GM18517 (cell line): ENCODE measurements at regions not wholly inside any gene's neighbourhood (a gene's known extent, or its start where the extent isn't known, plus 50 kb on each side); places are given as distances from the start of the nearest gene placed in this dataset.
"Not testable (repeated sequence)": the region's sequence is repeated elsewhere in the genome, so short reads cannot be mapped to it uniquely, and the experiment has no call there.

Experiments used
- ATAC-seq: cut with Tn5 transposase; IDR thresholded peaks from one replicate; pipeline ENCODE4 v1.9.1; 2021; ENCODE audit warnings: mild to moderate bottlenecking, moderate library complexity; ENCODE audit not compliant: unreplicated experiment

DNA sequence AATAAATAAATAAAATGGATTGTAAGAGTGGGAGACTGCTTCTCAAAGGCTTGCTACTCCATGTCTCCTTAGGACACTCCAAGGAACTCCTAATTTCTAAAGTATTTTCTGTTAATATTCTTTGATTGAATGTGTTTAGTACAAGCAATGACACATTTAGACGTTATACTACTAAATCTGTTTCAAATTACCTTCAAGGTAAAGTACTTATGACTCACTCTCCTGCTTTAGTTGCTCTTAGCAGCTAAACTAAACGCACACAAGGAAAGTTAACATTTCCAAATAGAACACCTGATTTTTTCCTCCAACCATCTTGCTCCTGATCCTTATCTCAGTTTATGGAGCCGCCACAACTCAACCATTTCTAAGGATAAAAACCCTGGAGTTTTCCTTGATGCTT lies 969.8 kb upstream of the ADGRL4 start:
- no peak for ATAC-seq

DNA sequence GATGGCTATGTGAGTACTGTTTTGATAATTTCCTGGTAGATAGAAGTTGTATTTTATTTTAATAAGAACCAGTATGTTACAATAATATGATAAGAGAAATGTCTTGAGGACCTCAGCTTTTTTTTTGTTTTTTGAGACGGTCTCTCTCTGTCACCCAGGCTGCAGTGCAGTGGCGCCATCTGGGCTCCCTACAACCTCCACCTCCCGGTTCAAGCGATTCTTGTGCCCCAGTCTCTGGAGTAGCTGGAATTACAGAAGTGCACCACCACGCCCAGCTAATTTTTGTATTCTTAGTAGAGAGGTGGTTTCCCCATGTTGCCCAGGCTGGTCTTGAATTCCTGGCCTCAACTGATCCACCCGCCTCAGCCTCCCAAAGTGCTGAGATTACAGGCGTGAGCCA lies 968.1 kb upstream of the ADGRL4 start:
- ATAC-seq: no peak

DNA sequence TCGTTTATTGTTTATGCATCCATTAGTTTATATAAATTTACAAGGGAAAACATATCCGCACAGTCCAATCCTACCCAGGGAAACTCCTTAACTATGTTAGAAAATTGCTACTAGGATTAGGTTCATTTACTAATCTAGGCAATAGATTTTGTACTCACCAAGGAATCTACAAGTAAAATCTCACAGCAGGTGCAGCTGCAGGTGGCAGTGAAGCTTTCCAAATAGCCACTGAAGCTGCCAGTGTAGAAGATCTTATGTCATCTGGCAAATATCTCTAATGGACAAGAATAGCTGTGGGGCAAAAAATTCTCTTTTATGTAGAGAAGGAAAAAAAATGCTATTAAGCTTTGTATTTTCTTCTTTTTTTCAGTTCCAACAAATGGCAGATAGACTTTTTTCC lies 963.4 kb upstream of the ADGRL4 start:
- no peak for ATAC-seq

DNA sequence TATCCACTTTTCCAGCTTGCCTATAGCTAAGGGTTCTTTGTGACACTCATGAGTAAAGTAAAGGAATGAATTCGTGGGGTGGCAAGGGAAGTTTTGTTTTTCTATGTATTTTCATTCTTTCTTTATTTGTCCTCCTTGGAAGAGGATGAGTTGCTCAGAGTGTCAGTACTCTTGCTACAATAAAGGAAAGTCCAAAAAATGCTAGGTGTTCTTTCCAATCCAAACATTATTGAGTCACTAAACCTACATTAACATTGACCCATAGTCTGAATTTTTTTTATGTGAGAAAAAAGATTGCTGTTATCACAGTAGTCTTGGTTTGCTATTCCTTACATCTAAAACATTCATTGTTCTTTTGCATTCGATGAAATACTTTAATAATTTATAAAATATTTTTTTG lies 959.9 kb upstream of the ADGRL4 start:
- no peak for ATAC-seq

DNA sequence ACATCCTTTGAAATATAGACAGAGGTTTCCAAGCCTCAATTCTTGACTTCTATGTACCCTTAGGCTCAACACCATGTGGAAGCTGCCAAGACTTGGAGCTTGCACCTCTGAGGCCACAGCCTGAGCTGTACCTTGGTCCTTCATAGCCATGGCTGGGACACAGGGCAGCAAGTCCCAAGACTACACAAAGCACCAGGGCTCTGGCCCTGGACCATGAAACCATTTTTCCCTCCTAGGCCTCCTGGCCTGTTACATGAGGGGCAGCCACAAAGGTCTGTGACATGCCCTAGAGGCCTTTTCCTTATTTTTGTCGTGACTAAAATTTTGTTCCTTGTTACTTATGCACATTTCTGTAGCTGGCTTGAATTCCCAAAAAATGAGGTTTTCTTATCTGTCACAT lies 953.1 kb upstream of the ADGRL4 start:
- no peak for ATAC-seq

DNA sequence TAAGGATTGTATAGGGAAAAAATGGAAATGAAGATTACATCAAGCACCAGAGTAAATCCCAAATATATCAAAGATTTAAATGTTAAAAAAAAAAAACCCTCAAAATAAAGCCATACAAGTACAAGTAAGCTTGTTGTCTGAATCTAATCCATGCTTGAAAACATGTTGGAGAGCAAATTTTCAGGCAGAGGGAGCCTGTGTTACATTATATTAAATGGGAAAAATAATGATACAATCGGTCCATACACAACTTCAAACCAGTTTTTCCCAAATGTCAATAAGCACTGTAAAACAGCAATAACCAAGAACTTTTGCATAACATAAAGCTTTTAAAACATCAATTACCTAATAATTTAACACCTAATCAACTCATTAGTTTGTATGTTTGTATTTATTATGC lies 949.4 kb upstream of the ADGRL4 start:
- ATAC-seq: no peak

DNA sequence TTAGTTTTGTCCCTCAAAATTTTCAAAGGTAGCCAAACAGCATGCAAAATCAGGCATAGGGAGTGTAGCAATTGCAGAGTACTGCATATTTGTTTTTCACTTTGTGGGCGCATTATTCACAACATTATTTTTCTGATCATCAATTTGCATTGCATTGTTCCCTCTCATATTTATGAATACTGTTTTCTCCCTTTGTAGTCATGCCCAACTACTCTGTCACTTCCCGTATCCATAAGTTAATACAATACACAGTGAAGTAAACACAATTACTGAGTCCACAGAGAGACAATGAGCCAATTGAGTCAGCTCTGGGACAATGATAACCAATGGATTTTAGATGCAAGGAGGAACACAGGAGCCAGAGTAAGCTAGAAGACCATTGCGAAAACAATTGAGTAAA lies 944.0 kb upstream of the ADGRL4 start:
- ATAC-seq: no peak

DNA sequence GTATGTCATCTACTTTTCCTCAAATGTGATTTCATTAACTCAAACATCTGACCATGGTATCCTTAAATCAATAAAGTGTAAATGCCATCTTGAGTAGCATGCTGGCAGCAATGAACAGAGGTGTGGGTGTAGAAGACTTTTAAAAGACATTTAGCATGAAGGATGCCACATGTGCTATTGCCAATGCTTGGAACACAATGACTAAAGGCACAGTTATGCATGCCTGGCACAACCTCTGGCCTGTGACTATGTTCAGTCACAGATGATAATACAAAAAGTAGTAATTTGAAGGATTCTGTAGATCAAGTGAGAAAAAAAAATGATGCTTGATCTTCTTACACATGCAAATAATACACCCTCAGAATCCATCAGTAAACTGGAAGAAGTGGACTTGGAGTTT lies 938.9 kb upstream of the ADGRL4 start:
- ATAC-seq: no peak

DNA sequence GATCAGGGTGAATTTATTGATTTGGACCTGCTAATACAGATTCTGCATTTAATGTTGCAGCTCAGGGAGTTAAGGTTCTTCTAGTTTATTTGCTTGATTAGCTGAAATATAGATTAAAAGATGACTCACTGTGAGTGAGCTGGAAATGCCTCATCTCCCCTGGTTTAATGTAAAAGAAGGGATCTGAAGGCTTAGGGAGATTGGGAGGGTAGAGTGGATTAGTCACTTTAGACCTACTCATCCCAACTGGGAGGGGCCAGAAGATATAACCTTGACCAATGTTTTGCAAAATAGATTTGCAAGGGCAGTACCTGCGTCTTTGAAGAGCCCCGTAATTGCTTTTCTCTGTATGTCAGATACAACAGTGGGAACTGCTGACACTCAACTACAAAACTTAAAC lies 922.8 kb upstream of the ADGRL4 start:
- no peak for ATAC-seq

DNA sequence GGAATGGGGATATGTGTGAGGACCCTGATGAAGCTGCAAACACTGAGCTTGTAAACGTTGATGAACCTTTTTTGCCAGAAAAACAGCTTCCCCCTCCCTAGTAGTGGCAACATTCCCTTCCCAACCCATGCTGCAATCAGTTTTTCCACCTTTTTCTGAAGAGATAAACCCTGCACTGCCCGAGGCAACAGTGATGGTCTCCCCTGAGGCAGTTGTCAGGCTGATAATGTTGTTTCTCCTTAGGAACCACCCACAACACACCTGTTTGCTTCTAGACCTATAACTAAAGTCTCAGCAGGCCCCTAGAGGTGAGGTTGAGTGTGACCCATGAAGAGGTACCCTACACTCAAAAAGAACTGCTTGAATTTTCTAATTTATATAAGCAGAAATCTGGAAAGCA lies 922.4 kb upstream of the ADGRL4 start:
- ATAC-seq: no peak

DNA sequence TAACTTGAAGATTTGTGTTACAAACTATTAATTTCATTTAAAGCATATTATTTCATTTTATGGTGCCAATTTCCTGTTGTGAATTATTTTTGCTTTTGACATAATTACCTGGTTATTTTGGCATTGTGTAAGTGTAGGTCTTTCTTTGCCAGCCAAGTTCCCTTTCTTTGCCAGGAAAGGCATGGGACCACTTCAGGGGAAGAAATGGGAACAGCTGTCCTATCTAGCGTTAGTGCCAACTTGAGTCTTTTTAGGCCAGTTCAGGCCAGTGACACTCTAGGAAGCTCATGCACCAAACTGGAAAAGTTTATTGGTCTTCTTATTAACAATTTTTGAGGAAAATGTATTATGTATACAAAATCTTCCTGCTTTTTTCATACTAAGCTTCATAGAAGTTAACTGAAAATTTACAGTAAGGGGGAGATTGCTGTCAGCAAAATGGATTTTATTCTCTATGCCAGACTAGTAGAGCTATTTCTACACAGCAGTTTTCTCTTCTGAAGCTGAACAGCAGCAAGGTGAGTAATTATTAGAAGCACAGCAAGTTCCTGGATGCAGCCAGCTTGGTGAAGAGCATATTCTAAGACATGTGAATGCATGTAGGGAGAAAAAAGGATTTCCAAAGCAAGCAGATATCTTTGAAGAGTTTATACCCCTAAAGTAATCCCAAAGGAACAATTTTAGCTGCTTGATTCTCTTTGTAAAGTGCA lies 914.6 kb upstream of the ADGRL4 start:
- no peak for ATAC-seq

DNA sequence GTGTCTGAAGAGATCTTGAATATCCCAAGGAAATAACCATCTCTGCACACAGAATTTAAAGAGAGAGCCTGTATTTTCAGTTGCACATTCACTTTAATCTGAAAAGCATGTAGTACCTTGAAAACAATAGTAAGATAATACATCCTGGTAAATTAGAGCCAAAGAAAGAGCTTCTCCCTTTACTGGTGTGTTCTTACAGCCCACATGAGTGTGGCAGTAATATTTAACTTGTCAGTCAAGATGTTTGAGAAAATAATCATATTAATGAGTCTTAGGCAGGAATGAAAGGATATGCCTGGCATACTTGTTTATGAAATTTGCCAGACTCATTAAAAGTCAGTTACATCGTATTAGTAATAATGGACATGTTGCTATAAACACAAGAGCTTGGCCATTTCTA lies 908.4 kb upstream of the ADGRL4 start:
- ATAC-seq: no peak

DNA sequence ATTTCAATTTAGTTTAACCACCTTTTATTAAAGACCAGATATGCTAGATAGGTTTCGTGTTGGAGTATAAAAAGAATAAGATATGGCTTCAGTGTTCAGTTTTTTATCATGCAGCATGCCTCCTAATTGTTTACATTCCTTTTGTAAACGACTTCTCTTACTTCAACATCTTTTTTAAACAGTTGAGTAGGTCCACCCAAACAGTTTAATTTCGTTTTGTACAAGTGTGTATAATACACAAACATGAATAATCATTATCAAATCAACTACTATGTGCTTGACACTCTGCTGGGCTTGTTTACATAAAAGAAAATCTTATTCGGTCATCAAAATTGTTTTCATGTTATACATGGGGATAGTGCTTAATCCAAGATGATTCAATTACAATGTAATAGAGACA lies 906.3 kb upstream of the ADGRL4 start:
- ATAC-seq: no peak

DNA sequence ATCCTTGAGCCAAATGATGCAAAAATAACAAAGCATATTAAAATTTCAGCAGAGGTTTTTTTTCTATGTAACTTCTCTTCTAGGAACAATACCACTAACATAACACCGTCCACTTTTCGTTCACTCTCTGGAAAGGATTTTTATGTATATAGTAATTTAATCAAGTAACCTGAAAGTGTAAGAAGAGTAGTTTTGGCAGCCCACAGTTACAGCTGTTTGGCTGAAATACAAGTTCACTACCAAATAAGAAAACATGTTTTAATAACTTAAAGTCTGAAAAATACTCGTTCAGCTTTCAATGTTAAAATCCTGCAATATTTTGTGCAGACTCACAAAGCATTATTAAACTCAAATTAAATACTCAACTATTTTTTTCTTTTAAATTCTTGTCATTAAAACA lies 896.8 kb upstream of the ADGRL4 start:
- no peak for ATAC-seq

DNA sequence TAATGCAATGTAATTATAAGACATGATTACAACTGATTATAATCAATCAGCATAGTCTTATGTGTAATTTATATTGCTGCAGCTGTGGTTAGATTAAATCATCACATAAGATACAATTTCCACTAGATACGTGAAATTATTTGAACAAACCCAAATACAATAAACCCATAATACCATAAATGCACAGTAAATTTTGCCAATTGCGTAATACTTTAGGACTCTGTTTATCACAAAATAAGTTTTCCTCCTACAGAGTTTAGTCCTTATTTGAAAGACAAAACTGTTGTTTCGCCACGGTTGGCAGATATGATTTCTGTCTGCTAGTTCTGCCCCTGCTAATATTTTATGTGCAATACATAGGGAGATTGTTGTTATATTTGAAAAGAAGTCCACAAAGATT lies 895.9 kb upstream of the ADGRL4 start:
- no peak for ATAC-seq

DNA sequence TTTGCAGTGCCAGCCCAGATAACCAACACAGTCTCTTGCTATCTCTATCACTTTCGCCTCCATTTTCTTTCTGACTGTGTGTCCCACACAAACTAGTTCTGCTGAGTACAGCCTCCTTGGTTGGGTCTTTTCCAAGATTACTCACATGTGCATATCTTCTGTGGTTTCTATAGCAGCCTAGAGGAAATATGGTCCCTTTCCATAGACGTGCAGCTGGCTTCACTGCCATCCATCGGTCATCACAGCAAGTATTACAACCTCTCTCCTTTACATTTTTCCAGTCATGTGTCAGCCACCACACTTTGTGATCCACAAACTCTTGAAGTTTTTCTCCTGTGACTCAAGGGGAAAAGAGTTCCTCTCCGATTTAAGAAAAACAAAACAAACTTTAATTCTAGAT lies 893.4 kb upstream of the ADGRL4 start:
- no peak for ATAC-seq

DNA sequence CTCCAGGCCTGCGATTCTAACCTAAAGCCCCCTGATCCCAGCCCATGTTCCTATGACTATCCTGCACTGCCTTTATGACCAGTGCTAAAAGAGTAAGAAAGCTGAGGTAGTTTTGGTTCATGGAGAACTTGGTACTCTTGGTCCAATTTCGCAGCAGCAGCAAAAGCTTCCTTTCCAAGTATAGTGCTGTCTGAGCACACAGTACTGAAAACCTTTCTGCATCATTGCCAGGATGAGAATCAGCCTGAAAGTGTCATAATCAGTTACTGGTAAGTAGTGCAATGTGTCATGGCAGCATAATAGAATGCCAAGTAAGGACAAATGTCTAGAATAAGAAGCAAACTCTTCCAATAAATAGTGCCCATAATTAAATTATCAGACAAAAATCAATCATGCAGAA lies 889.6 kb upstream of the ADGRL4 start:
- no peak for ATAC-seq

DNA sequence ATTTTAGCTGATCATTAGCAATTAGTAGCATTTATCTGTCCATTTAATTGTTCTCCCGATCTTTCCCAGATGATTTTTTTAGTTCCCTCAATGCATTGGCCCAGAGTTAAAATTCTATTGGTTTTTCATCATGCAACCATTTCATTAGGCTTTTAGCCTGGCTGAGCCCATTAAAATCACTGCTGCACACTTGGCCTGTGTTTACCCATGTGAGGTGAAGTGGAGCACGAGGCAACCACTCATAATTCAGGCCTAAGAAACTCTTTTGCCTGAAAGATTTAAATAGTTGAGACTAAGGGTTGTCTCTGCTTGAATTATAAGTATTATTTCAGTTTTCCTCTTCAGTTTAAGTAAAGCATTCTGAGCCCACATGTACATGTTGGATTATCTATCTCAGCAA lies 889.0 kb upstream of the ADGRL4 start:
- no peak for ATAC-seq

DNA sequence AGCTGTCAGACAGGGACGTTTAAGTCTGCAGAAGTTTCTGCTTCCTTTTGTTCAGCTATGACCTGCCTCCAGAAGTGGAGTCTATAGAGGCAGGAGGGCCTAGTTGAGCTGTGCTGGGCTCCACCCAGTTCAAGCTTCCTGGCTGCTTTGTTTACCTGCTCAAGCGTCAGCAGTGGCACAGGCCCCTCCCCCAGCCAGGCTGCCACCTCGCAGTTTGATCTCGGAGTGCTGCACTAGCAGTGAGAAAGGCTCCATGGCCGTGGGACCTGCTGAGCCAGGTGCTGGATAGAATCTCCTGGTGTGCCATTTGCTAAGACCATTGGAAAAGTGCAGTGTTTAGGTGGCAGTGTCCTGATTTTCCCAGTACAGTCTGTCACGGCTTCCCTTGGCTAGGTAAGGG lies 887.6 kb upstream of the ADGRL4 start:
- ATAC-seq: not testable (repeated sequence)

DNA sequence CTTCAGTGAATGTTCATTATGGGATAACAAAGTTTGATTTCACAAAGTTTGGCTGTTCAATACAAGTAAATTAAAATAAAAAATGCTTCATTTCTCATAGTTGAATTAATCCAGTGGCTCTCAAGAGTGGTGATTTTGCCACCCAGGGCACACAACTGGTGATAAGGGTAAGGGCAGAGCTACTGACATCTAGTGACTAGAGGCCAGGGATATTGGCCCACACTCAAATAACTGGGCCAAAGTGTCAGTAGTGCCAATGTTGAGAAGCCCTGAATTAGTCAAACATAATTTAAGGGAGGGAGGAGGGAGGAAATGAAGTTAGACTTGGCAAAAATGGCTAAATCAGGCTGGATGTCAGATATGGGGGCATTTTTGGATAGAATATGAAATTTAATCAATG lies 880.5 kb upstream of the ADGRL4 start:
- no peak for ATAC-seq

DNA sequence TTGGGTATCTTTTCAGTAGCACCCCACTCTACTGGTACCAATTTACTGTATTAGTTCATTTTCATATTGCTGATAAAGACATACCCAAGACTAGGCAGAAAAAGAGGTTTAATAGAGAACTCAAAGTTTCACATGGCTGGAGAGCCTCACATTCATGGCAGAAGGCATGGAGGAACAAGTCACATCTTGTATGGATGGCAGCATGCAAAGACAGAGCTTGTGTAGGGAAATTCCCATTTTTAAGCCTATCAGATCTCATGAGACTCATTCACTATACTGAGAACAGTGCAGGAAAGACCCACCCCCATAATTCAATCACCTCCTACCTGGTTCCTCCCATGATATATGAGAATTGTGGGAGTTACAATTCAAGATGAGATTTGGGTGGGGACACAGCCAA lies 878.6 kb upstream of the ADGRL4 start:
- no peak for ATAC-seq

DNA sequence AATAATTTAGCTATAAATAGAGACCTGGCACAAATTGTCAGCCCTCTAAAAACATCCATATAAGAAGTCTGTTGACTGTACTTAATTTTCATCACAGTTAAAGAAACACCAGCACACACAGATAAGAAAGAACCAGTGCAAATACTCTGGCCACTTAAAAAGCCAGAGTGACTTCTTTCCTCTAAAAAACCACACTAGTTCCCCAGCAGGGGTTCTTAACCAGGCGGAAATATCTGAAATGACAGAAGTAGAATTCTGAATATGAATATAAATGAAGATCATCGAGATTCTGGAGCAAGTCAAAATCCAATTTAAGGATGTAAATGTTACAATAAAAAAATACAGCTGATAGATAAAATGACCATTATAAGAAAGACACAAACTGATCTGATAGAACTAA lies 870.6 kb upstream of the ADGRL4 start:
- ATAC-seq: no peak

DNA sequence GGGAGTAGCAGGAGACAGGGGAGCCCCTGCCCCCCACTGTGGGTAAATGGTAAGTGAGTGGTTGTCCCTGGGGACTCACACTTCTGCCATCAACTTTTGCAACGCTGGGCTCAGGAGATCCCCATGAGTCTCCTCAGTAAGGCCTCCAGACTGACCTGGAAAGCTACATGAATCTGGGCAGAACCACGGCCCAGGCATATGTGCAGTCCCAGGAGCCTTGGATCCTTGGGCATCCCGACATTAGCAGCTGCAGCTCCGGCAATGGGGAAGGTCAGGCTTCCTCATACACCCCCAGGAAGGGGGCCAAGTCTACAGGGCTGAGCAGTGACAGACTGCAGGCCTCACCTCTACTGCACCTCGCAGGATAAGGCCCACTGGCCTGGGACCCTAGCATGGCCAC lies 868.7 kb upstream of the ADGRL4 start:
- ATAC-seq: no peak

DNA sequence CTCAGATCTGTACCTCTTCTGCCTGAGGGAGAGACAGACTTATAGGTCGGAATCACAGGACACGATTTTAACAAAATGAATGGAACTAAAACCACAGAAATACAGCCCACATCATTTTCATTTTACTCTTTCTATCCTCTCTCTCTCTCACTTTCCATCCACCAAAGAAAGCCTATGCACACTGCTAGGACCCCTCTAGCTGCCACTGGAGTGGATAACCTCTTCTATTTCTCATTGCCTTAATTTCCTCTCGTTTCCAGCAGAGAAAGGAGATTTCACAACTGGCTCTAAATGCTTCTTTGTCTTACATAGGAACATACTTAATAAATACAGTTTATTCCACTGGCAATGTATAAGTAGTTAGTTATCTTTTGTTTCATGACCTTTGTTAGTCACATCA lies 867.8 kb upstream of the ADGRL4 start:
- ATAC-seq: no peak
